WTC11 (cell line): ENCODE measurements at regions not wholly inside any gene's neighbourhood (a gene's known extent, or its start where the extent isn't known, plus 50 kb on each side); places are given as distances from the start of the nearest gene placed in this dataset.

Experiments used
- ATF3 ChIP-seq: sonication (generic); formaldehyde crosslinking; conservative IDR thresholded peaks from 2 replicates; pipeline ENCODE4 v1.8.1; 2022; ENCODE audit warnings: mild to moderate bottlenecking, missing genetic modification reagents
- CBFB ChIP-seq: sonication (generic); formaldehyde crosslinking; IDR thresholded peaks from 2 replicates; pipeline ENCODE4 v1.8.1; 2022; ENCODE audit warnings: mild to moderate bottlenecking, low read depth, missing genetic modification reagents
- CTCF ChIP-seq: fragments of 200-600 bp; IDR thresholded peaks from 2 replicates; pipeline ENCODE4 v1.8.0; 2022; ENCODE audit warnings: antibody characterized with exemption
- ESRRA ChIP-seq: sonication (generic); formaldehyde crosslinking; IDR thresholded peaks from 2 replicates; pipeline ENCODE4 v1.8.1; 2022; ENCODE audit warnings: mild to moderate bottlenecking, missing genetic modification reagents, borderline replicate concordance
- FOXP4 ChIP-seq: sonication (generic); formaldehyde crosslinking; IDR thresholded peaks from 2 replicates; pipeline ENCODE4 v1.8.0; 2022; ENCODE audit warnings: mild to moderate bottlenecking, missing genetic modification reagents
- IRF2 ChIP-seq: sonication (generic); formaldehyde crosslinking; IDR thresholded peaks from 2 replicates; pipeline ENCODE4 v1.8.0; 2022; ENCODE audit warnings: low read depth, missing genetic modification reagents, borderline replicate concordance
- PREB ChIP-seq: sonication (generic); formaldehyde crosslinking; IDR thresholded peaks from 2 replicates; pipeline ENCODE4 v1.8.1; 2022; ENCODE audit warnings: mild to moderate bottlenecking, missing genetic modification reagents, moderate library complexity, borderline replicate concordance
- SP1 ChIP-seq: sonication (generic); formaldehyde crosslinking; conservative IDR thresholded peaks from 2 replicates; pipeline ENCODE4 v1.8.1; 2022; ENCODE audit warnings: missing genetic modification reagents
- ZNF263 ChIP-seq: sonication (generic); formaldehyde crosslinking; IDR thresholded peaks from 2 replicates; pipeline ENCODE4 v1.8.1; 2022; ENCODE audit warnings: low read depth, mild to moderate bottlenecking, moderate library complexity, missing genetic modification reagents
- TF ChIP-seq, protein P1 (sequence below): sonication (generic); formaldehyde crosslinking; IDR thresholded peaks from 2 replicates; pipeline ENCODE4 v1.8.1; 2023; ENCODE audit warnings: mild to moderate bottlenecking, missing genetic modification reagents, moderate library complexity

DNA sequence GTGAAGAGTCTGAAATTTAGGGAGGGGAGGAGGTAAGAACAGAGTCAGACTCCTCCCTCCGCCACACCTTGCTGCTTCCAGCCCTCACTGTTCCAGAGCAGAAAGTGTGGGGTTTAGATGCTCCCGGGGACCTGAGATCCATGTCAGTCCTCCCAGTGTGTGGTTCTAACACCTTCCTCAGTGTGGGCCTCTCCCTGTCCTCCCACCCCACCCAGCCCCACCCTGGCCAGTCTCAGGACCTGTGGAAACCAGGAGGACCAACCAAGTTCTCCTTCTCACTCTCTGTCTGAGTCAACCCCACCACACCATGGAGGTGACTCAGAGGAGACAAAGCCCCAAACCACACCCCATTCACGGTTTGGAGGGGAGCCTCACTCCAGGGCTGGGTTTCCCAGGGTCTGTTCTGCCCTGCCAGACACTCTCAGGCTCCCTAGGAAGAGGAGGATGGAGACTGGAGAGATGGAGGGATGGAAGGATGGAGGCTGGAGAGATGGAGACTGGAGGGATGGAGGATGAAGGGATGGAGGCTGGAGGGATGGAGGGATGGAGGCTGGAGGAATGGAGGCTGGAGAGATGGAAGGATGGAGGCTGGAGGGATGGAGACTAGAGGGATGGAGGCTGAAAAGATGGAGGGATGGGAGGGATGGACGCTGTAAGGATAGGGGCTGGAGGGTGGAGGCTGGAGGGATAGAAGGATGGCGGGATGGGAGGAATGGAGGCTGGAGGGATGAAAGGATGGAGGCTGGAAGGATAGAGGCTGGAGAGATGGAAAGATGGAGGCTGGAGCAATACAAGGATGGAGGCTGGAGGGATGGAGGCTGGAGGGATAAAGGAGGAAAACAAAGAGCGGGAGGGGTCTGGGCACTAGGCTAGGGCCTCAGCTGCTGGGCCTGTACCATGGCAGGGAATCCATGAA is 100.9 kb upstream of the RUNX3 start:
- no peak for TF ChIP-seq CBFB (CRISPR knock-in tag)
- no peak for TF ChIP-seq IRF2
- TF ChIP-seq PREB: no peak
- no peak for TF ChIP-seq ESRRA (CRISPR knock-in tag)
- TF ChIP-seq, protein P1, sequence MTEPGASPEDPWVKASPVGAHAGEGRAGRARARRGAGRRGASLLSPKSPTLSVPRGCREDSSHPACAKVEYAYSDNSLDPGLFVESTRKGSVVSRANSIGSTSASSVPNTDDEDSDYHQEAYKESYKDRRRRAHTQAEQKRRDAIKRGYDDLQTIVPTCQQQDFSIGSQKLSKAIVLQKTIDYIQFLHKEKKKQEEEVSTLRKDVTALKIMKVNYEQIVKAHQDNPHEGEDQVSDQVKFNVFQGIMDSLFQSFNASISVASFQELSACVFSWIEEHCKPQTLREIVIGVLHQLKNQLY: no peak
- no peak for TF ChIP-seq SP1 (CRISPR knock-in tag)
- no peak for TF ChIP-seq ZNF263 (CRISPR knock-in tag)
- TF ChIP-seq CTCF: no peak
- TF ChIP-seq FOXP4 (CRISPR knock-in tag): no peak
- no peak for TF ChIP-seq ATF3 (CRISPR knock-in tag)
